Heart left ventricle (tissue), 13 donors: ENCODE measurements at regions not wholly inside any gene's neighbourhood (a gene's known extent, or its start where the extent isn't known, plus 50 kb on each side); places are given as distances from the start of the nearest gene placed in this dataset.

Experiments
- POLR2A ChIP-seq, 2 donors: fragments of 450-650 bp; IDR thresholded peaks; one replicate each; pipeline ENCODE4 v1.6.1; 2017; ENCODE audit warnings: antibody characterized with exemption in 2 of 2, mild to moderate bottlenecking in 2 of 2, moderate library complexity in 2 of 2
- TF ChIP-seq, protein P1 (sequence below), 12 donors: fragments of 200-600 bp; sonication (generic) in 4 of 12; IDR thresholded peaks; one replicate each; pipeline versions ENCODE4 v1.5.0 to v1.8.0; 2018 to 2022; ENCODE audit warnings: antibody characterized with exemption in 12 of 12, mild to moderate bottlenecking in 5 of 12
- donor health status: ischemic (EF 13 %, LVEDD 7.1; RV severe dilation, severe dysfunction).
- donor health status: DM: no; HTN: yes; CAD: no.
- donor health status: DM: no; HTN: no; CAD: no.
- donor health status: ischemic (EF 25% LVEDD 6.9; RV normal size, moderate dysfunction).
- donor health status: ischemic (EF 25% LVEDD 5.7; RV mildly dilated, moderate dysfunction).
- donor health status: ischemic (EF 35%, LVEDD 5.7; RV mildly dilated, moderate dysfunction).
- donor health status: nonischemic (EF 11% LVEDD 7.7; RV severe dilation, severe dysfunction).
- donor health status: DM: yes; HTN: yes; CAD: no.
- donor health status: PGD.
- donor health status: ischemic (EF 29% LVEDD 5.4; RV normal size, mild dysfunction).
- donor health status: nonischemic (EF 23%, LVEDD 6.1; RV moderate dilation, normal function).

DNA sequence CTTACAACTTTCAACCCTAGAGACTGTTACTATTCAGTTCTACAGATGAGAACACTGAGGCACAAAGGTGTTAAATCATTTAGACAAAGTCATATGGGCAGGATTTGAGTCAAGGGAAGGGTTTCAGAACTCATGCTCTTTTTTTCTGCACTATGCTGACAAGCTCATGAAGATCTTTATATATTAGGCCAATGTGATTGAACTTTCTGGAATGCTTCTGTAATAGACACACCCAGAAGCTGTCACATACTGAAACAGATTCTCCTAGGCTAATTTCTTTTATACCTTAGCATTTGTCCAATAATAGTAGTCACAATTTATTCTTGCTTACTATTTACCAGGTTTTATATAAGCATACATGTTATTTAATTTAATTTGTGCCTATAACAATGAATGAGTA, 164.0 kb downstream of the ALG10B start:
- TF ChIP-seq, protein P1, sequence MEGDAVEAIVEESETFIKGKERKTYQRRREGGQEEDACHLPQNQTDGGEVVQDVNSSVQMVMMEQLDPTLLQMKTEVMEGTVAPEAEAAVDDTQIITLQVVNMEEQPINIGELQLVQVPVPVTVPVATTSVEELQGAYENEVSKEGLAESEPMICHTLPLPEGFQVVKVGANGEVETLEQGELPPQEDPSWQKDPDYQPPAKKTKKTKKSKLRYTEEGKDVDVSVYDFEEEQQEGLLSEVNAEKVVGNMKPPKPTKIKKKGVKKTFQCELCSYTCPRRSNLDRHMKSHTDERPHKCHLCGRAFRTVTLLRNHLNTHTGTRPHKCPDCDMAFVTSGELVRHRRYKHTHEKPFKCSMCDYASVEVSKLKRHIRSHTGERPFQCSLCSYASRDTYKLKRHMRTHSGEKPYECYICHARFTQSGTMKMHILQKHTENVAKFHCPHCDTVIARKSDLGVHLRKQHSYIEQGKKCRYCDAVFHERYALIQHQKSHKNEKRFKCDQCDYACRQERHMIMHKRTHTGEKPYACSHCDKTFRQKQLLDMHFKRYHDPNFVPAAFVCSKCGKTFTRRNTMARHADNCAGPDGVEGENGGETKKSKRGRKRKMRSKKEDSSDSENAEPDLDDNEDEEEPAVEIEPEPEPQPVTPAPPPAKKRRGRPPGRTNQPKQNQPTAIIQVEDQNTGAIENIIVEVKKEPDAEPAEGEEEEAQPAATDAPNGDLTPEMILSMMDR (IDR thresholded peaks at IDR 0.05): no peak
- no peak for TF ChIP-seq POLR2A (IDR thresholded peaks at IDR 0.05)
